Esophagus muscularis mucosa (tissue), 4 donors: ENCODE measurements at regions not wholly inside any gene's neighbourhood (a gene's known extent, or its start where the extent isn't known, plus 50 kb on each side); places are given as distances from the start of the nearest gene placed in this dataset.

Experiments
- DNase-seq: peaks from one replicate; pipeline ENCODE4 v3.0.0-alpha.2; 2017; ENCODE audit errors: extremely low spot score
- H3K27ac ChIP-seq, 4 donors: fragments of 200-600 bp; sonication (generic); replicated peaks in 1 of 4; 1 replicate in 3 of 4; 2 replicates in 1 of 4; pipeline ENCODE4 v1.5.1; 2016 to 2019; ENCODE audit warnings: mild to moderate bottlenecking in 1 of 4
- H3K27me3 ChIP-seq, 4 donors: fragments of 200-600 bp; sonication (generic); one replicate each; pipeline versions ENCODE4 v1.5.1 to v1.6.0; 2016 to 2019
- H3K36me3 ChIP-seq, 4 donors: fragments of 200-600 bp; sonication (generic); one replicate each; pipeline ENCODE4 v1.5.1; 2016 to 2019
- H3K4me1 ChIP-seq, 4 donors: fragments of 200-600 bp; sonication (generic); one replicate each; pipeline ENCODE4 v1.5.1; 2016 to 2019
- H3K4me3 ChIP-seq, 4 donors: fragments of 200-600 bp; sonication (generic); 1 replicate in 2 of 4; 2 replicates in 2 of 4; pipeline ENCODE4 v1.5.1; 2016 to 2019; ENCODE audit warnings: mild to moderate bottlenecking in 4 of 4, moderate library complexity in 1 of 4
- H3K9me3 ChIP-seq, 4 donors: fragments of 200-600 bp; sonication (generic); 1 replicate in 3 of 4; 2 replicates in 1 of 4; pipeline ENCODE4 v1.5.1; 2016 to 2019
- EP300 ChIP-seq: sonication (generic); formaldehyde crosslinking; IDR thresholded peaks from one replicate; pipeline ENCODE4 v1.6.1; 2017; ENCODE audit warnings: antibody characterized with exemption
- POLR2A ChIP-seq: fragments of 450-650 bp; IDR thresholded peaks from one replicate; pipeline ENCODE4 v1.6.1; 2017; ENCODE audit warnings: antibody characterized with exemption, moderate library complexity, mild to moderate bottlenecking, low read depth
- POLR2AphosphoS5 ChIP-seq, 2 donors: sonication (generic); formaldehyde crosslinking; IDR thresholded peaks; one replicate each; pipeline ENCODE4 v1.6.1; 2017; ENCODE audit warnings: antibody characterized with exemption in 2 of 2
- WGBS: methylation state at CpG from one replicate; pipeline ENCODE4 v1.1.5; 2018; 5-methylcytosine and 5-hydroxymethylcytosine counted together
- intact Hi-C: fragments of 100-400 bp; cut with DNase I; formaldehyde crosslinking; loops from one replicate; pipeline ENCODE4 v1.15.1; 2023
- TF ChIP-seq, protein P1 (sequence below), 3 experiments: fragments of 200-600 bp in 2 of 3; fragments of 450-650 bp in 1 of 3; sonication (generic) in 2 of 3; IDR thresholded peaks; one replicate each; pipeline ENCODE4 v1.5.1; 2017 to 2019; ENCODE audit warnings: antibody characterized with exemption in 3 of 3, mild to moderate bottlenecking in 2 of 3, moderate library complexity in 1 of 3

DNA sequence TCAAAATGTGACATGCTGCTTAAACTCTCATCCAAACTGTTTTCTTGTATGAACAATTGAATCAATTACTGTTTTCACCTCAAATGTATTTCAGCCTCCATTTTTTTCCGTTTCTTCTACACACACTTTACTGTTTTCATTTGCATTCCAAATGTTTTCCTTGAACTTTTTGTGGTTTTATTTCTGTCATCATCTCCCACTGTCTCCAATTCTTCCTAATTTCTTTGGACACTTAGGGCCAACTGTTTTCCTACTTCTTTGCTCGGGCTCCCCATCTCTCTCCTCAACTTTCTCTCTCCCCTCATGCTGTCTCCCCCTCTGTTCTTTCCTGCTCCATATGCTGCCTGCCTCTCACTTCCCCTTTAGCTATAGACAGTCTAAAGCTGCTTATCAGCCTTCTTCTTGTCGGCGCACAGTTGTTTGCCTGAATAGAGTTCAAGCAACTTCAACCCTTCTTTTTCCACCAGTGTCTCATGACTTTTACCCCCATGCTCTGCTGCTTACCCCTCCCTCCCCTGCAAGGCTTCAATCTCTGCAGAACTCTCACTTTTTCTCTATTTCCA lies 443.4 kb downstream of the DTWD2 start:
- Histone ChIP-seq H3K27ac (no peak overlapping the region), H3K4me3 (no peak overlapping the region), H3K27me3 (no peaks in the 10 kb centered on the region), H3K36me3 (no peaks in the 10 kb centered on the region), H3K9me3 (no peaks in the 10 kb centered on the region), H3K4me1 (no peaks in the 10 kb centered on the region)
- intact Hi-C loops: no loop called here
- 74% methylated on average over 4 of the region's 4 CpGs for WGBS
- no peak for DNase-seq
- no peak for TF ChIP-seq EP300
- TF ChIP-seq POLR2A: no peak
- TF ChIP-seq, protein P1, sequence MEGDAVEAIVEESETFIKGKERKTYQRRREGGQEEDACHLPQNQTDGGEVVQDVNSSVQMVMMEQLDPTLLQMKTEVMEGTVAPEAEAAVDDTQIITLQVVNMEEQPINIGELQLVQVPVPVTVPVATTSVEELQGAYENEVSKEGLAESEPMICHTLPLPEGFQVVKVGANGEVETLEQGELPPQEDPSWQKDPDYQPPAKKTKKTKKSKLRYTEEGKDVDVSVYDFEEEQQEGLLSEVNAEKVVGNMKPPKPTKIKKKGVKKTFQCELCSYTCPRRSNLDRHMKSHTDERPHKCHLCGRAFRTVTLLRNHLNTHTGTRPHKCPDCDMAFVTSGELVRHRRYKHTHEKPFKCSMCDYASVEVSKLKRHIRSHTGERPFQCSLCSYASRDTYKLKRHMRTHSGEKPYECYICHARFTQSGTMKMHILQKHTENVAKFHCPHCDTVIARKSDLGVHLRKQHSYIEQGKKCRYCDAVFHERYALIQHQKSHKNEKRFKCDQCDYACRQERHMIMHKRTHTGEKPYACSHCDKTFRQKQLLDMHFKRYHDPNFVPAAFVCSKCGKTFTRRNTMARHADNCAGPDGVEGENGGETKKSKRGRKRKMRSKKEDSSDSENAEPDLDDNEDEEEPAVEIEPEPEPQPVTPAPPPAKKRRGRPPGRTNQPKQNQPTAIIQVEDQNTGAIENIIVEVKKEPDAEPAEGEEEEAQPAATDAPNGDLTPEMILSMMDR (IDR thresholded peaks at IDR 0.05): no peak
- TF ChIP-seq POLR2AphosphoS5 (IDR thresholded peaks at IDR 0.05): no peak

GRCh38 chr5:118533923-118534322 lies 454.4 kb downstream of the DTWD2 start:
- TF ChIP-seq POLR2AphosphoS5 (IDR thresholded peaks at IDR 0.05) (no peak), POLR2A (no peak), EP300 (no peak)
- TF ChIP-seq, protein P1 (IDR thresholded peaks at IDR 0.05): no peak
- H3K4me1 ChIP-seq: no peaks in the 10 kb centered on the region
- H3K36me3 ChIP-seq: no peaks in the 10 kb centered on the region
- intact Hi-C loops: no loop called here
- H3K27ac ChIP-seq: no peak overlapping the region
- WGBS: 89% methylated on average over 2 of the region's 2 CpGs
- H3K9me3 ChIP-seq: no peaks in the 10 kb centered on the region
- no peak overlapping the region for H3K4me3 ChIP-seq
- no peaks in the 10 kb centered on the region for H3K27me3 ChIP-seq
- DNase-seq: no peak

DNA sequence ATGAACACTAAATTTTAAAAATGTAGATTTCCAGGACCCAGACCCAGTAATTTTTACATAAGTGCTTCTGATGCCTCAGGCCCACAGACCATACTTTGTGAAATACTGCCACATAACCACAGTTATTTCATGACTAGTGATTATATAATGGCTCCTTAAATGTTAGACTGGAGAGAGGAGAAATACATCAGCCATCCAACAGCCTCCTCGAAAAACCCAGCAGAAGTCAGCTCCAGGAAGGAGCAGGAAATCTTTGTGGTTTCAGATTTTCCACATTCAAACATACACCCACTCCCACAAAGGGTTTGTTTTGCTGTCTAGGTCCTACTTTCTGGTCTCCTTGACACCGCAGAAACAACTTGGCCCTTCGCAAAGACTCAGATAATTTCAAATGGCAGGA lies 455.2 kb downstream of the DTWD2 start:
- Histone ChIP-seq H3K27ac (no peak overlapping the region), H3K36me3 (no peaks in the 10 kb centered on the region), H3K4me1 (no peaks in the 10 kb centered on the region), H3K27me3 (no peaks in the 10 kb centered on the region), H3K9me3 (no peaks in the 10 kb centered on the region), H3K4me3 (no peak overlapping the region)
- TF ChIP-seq, protein P1 (IDR thresholded peaks at IDR 0.05): no peak
- no peak for TF ChIP-seq POLR2AphosphoS5 (IDR thresholded peaks at IDR 0.05)
- no peak for DNase-seq
- 72% methylated on average over 3 of the region's 3 CpGs for WGBS
- intact Hi-C loops: no loop called here

- no peak overlapping the region for H3K27ac ChIP-seq
- H3K27me3 ChIP-seq: no peaks in the 10 kb centered on the region
- intact Hi-C loops: no loop called here
- H3K4me3 ChIP-seq: no peak overlapping the region
- DNase-seq: no peak
- 94% methylated on average over 1 of the region's 1 CpG for WGBS
- H3K9me3 ChIP-seq: no peaks in the 10 kb centered on the region
- TF ChIP-seq POLR2A (no peak), EP300 (no peak)
- TF ChIP-seq, protein P1 (IDR thresholded peaks at IDR 0.05): no peak
- no peaks in the 10 kb centered on the region for H3K4me1 ChIP-seq
- H3K36me3 ChIP-seq: no peaks in the 10 kb centered on the region
Measured at GRCh38 chr5:118531276-118531675, 457.1 kb downstream of the DTWD2 start.

DNA sequence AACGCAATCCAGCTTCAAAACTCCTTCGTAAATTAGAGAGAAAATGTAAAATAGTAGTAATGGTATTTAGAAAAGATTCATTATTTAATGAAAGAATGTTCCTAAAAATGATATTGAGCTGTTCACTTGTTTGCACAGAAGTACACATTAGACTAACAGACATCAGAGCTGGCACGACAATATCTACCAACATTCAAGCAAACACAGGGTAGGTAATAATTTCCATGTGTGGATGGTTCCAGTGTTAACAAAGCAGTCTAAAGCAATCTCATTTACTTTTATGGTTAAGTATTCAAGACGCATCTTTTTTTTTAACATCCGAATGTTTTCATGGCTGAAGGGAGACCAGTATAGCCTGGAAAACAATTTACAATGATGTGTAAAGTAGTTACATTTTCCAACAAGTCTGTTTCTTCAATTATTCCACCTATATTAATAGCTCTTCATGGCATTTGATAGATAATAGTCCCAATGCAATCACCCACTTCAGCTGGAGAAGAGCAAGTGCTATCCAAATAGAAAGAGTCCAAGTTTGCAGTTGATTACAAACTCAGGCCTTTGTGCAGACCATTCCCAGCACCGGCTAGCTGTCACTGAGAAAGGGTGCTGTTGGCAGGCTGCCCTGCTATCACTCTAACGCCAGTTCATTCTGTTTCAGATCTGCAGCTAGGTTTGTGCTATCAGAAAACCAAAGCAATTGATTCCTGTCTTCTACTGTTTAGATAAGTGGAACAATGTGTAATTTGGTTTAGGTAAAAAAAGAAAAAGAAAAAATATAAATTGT lies 458.8 kb downstream of the DTWD2 start:
- WGBS: 73% methylated on average over 7 of the region's 7 CpGs
- DNase-seq: no peak

More for the DNA sequence above, 458.8 kb downstream of the DTWD2 start:
- H3K27me3 ChIP-seq: no peaks in the 10 kb centered on the region
- H3K9me3 ChIP-seq: no peaks in the 10 kb centered on the region
- intact Hi-C loops: no loop called here
- TF ChIP-seq POLR2A (no peak), POLR2AphosphoS5 (IDR thresholded peaks at IDR 0.05) (no peak), EP300 (no peak)
- TF ChIP-seq, protein P1 (IDR thresholded peaks at IDR 0.05): no peak
- no peak overlapping the region for H3K4me3 ChIP-seq
- no peaks in the 10 kb centered on the region for H3K36me3 ChIP-seq
- H3K4me1 ChIP-seq: no peaks in the 10 kb centered on the region
- H3K27ac ChIP-seq: no peak overlapping the region
